ENCODE measurements at regions not wholly inside any gene's neighbourhood (a gene's known extent, or its start where the extent isn't known, plus 50 kb on each side); places are given as distances from the start of the nearest gene placed in this dataset.

DNA sequence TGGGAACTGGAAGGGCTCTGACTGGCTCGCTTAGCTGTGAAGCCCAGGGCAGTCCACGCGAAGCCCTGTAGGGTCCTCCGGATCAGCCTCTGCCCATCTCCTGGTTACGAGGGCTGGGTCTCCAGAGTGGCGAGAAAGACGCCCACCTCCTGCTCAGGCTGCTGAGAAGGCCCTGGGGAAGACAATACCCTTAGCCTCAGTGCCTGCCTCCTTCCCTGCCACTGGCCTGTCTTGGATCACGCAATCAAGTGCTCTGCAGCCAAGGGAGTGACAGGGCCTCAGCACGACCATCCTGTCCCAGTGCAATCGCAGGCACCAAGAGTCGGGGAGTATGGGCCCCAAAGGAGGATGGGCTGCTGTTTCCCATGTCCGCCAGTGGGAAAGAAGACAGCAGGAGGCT lies 165.7 kb upstream of the GLI2 start:
- H3K9ac ChIP-seq (ENCODE audit: insufficient read depth in 1 of 2, low read depth in 2 of 2, low read length in 2 of 2): no peak overlapping the region
- H3K27ac ChIP-seq (ENCODE audit: extremely low read depth, low read depth, low read length): no peak overlapping the region
- intact Hi-C loops (cut with micrococcal nuclease): no loop called here
- 1% methylated on average over 12 of the region's 12 CpGs for WGBS (ENCODE audit: insufficient coverage, low coverage, missing lambda C conversion rate)
- H3K79me2 ChIP-seq (ENCODE audit: control insufficient read depth, insufficient read depth, low read length): no peaks in the 10 kb centered on the region
- no TSS peak for BruUV-seq (replicated peaks)
- DNase-seq (ENCODE audit: extremely low read depth in 1 of 4, low spot score in 3 of 4): no peak
- H4K20me1 ChIP-seq (replicated peaks; ENCODE audit: control insufficient read depth, insufficient read depth, low read length): peaks cover 6% of the 10 kb centered on the region; the same call in 1 of the 2 replicates
- ATAC-seq: no peak
- POLR2A ChIA-PET: no interaction called here
- peaks cover 2% of the 10 kb centered on the region for H3K9me1 ChIP-seq (ENCODE audit: control insufficient read depth, insufficient read depth, low read length)
- H3K4me1 ChIP-seq (replicated peaks in 1 of 2; ENCODE audit: control insufficient read depth in 2 of 2, insufficient read depth in 2 of 2, low read length in 2 of 2): no peaks in the 10 kb centered on the region
- no peak overlapping the region for H2AFZ ChIP-seq (ENCODE audit: low read depth, low read length)
- H3K4me2 ChIP-seq (ENCODE audit: insufficient read depth, low read length): no peak overlapping the region
- TF ChIP-seq TOE1 (IDR thresholded peaks at IDR 0.05; ENCODE audit: borderline replicate concordance): no peak
- no peak for TF ChIP-seq TOE1 (CRISPR knock-in tag; IDR thresholded peaks at IDR 0.05; ENCODE audit: borderline replicate concordance, low read depth)
- TF ChIP-seq, protein P1, sequence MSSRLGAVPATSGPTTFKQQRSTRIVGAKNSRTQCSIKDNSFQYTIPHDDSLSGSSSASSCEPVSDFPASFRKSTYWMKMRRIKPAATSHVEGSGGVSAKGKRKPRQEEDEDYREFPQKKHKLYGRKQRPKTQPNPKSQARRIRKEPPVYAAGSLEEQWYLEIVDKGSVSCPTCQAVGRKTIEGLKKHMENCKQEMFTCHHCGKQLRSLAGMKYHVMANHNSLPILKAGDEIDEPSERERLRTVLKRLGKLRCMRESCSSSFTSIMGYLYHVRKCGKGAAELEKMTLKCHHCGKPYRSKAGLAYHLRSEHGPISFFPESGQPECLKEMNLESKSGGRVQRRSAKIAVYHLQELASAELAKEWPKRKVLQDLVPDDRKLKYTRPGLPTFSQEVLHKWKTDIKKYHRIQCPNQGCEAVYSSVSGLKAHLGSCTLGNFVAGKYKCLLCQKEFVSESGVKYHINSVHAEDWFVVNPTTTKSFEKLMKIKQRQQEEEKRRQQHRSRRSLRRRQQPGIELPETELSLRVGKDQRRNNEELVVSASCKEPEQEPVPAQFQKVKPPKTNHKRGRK (tag; IDR thresholded peaks at IDR 0.05): no peak
- TF ChIP-seq NFE2L1 (tag; IDR thresholded peaks at IDR 0.05; ENCODE audit: borderline replicate concordance, low read depth): no peak
- no peak for TF ChIP-seq ZNF444 (CRISPR knock-in tag; IDR thresholded peaks at IDR 0.05)
- TF ChIP-seq, protein P2, sequence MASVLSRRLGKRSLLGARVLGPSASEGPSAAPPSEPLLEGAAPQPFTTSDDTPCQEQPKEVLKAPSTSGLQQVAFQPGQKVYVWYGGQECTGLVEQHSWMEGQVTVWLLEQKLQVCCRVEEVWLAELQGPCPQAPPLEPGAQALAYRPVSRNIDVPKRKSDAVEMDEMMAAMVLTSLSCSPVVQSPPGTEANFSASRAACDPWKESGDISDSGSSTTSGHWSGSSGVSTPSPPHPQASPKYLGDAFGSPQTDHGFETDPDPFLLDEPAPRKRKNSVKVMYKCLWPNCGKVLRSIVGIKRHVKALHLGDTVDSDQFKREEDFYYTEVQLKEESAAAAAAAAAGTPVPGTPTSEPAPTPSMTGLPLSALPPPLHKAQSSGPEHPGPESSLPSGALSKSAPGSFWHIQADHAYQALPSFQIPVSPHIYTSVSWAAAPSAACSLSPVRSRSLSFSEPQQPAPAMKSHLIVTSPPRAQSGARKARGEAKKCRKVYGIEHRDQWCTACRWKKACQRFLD (CRISPR knock-in tag; IDR thresholded peaks at IDR 0.05): no peak
- peaks cover 6 to 87% of the 10 kb centered on the region in 2 experiments; a peak in 4 of 5 replicates for H3K27me3 ChIP-seq (ENCODE audit: control insufficient read depth in 2 of 2, insufficient read depth in 2 of 2, low read length in 2 of 2)
- no peak overlapping the region for H3K4me3 ChIP-seq
- no peak for FAIRE-seq
- no peaks in the 10 kb centered on the region for H3K36me3 ChIP-seq (ENCODE audit: control insufficient read depth, insufficient read depth, low read length)
- in situ Hi-C loops (cut with MboI): no loop called here
- H3K9me3 ChIP-seq (replicated peaks; ENCODE audit: control insufficient read depth, insufficient read depth, low read depth, low read length): no peaks in the 10 kb centered on the region
- CTCF ChIA-PET (ENCODE audit: low intra/inter-chr PET ratio): no interaction called here
